ENCODE measurements at regions not wholly inside any gene's neighbourhood (a gene's known extent, or its start where the extent isn't known, plus 50 kb on each side); places are given as distances from the start of the nearest gene placed in this dataset.

- TF ChIP-seq POLR2A (IDR thresholded peaks at IDR 0.05; ENCODE audit: low read depth) (no peak), CTCF (IDR thresholded peaks at IDR 0.05) (peak; percentile 51 to 61 (median 54))
Observed at GRCh38 chr14:65164068-65164824, 61.9 kb upstream of the MAX start.

Measured in esophagus muscularis mucosa (tissue), 3 donors.